Hematopoietic multipotent progenitor cell treated with erythropoietin and hydrocortisone succinate and interleukin-3 and kit ligand, for 17 days (in vitro differentiated cells): ENCODE measurements at regions not wholly inside any gene's neighbourhood (a gene's known extent, or its start where the extent isn't known, plus 50 kb on each side); places are given as distances from the start of the nearest gene placed in this dataset.

Source experiments
- DNase-seq: peaks from one replicate; pipeline ENCODE4 v3.0.0-alpha.2; 2015; ENCODE audit warnings: low spot score

DNA sequence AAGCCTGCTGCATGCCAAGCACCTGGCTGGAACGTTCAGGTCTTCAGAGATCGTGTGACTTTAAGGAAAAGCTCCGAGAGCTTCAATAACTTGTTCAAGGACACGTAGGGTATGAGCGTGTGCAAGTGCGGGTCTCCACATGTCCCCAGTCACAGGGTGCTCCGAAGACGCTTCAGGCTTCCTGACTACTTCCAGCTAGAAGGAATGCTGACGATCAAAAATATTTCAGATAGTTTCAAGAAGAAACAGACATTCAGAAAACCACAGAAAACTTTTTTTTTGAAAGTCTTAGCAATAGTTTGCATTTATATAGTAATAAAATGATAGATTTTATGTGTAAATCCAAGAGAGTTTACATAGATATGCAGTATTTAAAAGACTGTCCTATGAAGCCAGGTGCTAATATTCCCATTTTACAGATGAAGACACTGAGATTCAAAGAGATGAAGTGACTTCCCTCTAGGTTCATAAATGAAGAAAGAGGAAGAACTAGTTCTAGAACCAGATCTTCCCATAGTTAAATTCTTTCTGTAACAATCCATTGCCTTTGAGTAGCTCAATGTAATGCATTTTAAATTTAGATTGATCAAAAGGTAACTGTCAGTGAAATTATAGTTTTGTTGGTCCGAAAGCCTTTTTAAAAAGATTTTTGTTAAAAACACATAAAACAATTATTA lies 247.6 kb downstream of the MYLK4 start:
- DNase-seq, result no peak

DNA sequence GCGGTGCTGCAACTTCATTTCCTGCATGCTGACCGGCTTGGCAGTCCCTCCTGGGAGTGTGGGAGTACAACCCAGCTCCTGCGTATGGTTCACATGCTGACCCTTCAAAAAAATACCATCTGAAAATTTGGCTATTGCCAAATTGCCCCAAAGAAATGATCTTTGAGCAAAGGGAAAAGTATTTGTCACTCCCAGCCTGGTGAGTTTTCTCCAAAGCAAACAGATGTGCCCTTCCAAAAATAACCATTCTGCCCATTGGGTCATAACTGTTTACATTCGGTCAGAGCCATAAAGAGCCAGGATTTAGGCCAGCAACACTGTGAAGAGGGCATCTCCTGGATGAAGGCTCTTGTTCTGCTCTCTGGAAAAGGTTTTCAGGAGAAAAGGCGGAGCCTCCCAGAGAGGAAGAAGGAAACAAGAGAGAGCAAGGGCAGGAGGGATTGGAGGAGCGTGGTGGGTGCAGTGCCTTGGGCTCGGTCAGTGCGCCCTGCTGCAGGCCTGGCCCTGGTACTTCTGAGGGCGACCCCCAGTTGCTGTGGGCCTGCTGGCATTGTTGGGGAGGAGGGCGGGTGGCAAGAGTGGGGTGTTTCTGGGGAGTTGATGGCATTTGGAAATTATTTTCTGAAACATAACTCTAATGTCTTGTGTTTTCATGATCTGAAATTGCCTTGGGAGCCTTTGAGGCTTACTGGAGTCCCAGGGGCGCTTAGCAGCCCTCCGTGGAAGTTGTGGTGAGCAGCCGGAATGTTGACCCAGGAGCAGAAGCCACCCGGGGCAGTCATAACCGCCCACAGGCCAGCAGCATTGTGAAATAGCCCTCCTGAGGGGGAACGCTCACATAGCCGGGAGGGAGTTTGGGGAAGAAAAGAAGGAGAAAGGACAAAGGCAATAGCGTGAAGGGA lies 248.4 kb downstream of the MYLK4 start:
- DNase-seq, result no peak

DNA sequence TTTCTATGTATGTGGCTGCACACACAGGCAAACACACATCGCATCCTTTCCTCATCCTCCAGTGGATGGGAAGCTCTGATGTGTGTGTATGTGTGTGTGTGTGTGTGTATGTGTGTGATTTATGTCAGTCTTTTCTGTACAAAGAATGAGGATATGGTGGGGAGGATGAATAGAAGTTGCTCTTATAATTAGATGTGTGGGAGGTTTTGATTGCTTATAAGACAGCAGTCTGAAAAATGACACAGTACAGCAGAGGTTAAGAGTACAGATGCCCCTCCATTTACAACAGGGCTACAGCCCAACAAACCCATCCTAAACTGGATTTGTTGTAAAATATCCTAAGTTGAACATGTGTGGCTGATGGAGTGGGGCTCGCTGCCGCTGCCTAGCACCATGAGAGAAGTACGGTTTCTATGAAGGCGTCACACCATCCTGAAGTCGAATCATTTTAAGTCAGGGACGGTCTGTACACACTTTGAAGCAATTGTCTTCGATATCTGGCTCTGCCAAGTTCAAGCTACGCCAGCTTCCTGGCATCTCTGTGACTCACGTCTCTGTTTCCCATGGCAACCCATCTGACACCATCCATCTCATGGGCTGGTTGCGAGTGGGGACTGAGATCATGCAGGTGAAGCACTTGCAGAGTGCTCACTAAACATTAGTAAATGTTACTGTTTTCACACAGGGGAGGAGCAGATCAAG lies 252.6 kb downstream of the MYLK4 start:
- DNase-seq, result no peak

DNA sequence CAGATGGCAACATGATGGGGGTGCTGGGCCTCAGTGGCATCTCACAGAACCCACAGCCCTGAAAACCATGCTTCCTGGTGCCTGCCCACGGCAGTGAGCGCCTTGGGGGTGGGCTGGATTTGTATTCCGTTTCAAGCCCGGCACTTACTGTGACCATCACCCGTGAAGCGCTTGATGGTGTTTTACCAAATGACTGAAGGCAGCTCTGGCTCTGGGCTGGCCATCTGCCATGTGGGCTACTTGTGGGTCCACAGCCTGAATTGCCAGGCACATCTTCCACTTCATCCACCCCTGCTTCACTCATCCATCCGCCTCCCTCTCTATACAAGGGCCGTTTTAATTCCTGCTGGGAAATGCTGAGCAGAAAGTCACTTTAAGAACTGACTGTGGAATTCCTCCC lies 250.9 kb upstream of the GMDS start:
- DNase-seq, result no peak

DNA sequence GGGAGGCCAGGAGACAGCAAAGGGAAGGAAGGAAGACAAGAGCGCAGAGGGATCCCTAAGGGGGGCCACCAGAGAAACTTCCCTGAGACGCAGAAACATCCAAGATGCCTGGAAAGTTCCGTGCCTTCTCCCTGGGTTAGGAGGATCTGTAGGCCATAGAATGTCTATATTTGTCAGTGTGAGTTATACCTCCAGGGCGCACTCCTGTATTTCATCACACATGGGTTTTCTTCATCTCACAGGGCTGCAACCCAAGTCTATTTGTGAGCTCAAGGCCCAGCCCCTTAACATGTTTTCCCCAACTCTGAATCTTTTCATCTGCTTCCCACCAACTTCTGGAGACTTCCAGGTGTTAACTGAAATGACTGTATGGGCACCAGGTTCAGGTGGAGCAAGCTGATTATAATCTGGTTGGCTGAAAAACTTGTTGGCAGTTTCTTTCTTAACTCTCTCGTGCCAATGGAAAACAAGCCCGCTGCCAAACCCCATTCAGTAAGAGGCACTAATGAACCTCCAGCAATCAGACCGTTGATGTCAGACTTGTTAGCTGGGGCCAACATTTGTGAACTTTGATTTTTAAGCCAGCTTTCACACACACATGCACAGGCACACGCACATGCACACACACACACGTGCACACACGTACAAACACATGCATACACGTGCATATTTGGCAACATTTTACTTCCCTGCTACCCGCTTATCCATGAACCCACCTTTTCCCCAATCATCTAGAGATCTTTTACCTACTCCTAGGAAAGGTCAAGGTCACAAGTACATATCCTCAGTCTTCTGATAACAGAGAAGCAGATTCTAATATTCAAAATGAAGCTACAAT lies 247.5 kb upstream of the GMDS start:
- no peak for DNase-seq

DNA sequence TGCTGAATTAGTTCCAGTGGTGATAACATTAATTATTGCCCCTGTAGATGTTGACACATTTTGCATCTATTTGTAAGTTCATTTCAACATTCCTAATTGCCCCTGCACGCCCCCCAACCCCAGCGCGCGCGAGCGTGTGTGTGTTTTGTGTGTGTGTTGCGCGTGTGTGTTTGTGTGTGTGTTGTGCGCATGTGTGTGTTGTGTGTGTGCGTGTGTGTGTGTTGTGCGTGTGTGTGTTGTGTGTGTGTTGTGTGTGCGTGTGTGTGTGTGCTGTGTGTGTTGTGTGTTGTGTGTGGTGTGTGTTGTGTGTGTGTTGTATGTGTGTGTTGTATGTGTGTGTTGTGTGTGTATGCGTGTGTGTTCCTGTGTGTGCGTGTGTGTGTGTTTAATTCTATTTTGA lies 245.7 kb upstream of the GMDS start:
- DNase-seq, result no peak

DNA sequence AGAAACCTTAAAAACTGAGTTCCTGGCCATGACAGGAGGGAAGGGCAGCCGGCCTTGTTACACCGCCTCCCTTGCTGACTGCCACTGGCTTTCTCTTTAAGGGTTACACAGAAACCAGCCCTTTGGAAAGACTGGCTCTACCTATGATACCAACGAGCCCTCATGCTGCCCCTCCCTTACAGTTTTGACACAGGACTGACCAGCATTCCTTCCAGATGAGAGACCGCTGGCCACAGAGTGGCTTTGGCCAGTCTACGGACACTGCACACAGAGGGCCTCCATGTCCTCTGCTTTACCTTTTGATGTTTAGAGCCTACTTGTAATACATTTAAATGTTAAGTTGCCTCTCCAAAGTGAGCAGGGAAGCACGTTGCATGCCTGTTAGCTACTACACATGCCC lies 243.2 kb upstream of the GMDS start:
- no peak for DNase-seq

DNA sequence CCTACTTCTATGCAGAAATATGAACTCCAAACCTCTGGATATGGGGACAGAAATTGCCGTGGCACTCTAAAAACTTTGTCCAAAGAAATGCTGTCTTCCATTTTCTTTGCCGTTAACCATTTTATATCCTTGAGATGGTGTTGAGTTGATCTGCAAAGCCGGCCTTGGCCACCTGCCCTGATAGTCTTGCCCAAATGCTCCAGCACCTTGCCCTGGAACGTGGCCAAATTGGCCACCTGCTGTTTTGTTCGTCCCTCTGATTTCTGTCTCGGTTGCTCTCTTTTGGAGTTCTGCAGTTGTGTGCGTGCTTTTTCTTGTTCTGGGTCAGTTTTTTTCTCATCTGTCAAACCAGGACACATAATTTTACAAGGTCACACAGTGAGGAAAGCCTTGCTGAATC lies 239.7 kb upstream of the GMDS start:
- DNase-seq, result no peak

DNA sequence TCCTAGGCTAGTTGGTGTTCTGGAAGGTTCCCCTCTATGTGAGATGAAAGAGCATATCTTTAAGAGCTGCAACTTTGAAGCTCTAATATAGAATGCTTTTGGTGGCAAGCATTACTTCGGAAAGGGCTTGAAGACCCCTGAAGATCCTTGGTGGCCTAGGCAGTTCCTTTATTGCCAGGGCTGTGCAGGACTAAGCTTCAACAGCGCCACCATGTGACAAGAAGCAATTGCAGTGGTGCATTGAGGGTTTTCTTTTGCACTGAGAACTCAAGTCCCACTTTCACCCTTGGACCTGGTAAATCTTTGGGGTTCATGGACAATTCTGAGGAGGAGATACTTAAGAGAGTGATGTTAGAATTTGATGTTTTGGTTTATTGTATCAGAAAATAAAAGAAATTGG lies 237.4 kb upstream of the GMDS start:
- no peak for DNase-seq

DNA sequence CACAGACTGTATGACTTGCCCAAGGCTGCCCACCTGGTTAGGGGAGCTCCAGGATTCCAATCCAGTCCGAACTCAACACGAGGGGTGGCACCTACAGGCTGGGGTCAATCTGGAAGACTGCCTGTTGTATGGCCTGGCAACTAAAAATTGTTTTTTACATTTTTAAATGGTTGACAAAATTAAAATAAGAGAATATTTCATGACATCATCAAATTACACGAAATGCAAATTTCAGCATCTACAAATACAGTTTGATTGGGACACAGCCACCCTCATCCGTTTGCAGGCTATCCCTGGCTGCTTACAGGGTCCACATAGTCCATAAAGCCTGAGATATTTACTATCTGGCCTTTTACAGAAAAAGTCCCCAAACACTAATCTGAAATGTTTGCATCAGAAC lies 235.9 kb upstream of the GMDS start:
- DNase-seq, result no peak

DNA sequence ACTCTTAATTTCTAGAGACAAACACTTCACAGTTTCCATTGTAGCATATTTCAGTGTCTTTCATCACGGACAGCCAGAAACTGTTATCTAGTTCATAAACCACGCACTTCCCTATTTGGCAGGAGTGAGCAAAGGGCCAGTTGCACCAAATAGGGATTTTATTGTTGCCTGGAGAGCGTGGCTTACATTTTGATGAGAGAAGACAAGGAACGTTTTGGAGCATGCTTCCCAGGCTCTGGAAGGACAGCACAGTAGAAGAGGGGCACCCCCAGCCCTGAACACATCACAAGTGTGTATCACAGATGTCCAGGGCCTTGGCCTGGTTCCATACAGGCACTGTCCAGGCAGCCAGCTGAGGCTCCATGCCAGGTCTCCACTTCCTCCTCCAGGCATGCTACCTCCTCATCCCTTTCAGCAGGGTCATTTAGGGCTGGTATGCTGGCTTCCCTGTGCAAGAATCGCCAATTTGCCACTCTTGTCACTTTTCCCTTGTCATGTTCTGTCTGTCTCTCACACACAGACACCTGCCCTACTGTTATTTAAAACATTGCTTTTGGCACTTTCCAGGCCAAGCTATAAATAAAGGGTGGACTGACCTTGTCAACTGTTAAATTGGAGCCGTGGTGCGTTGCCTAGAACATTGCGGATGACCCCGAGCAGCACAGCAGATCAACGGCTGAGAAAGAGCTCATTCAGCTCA lies 235.0 kb upstream of the GMDS start:
- DNase-seq, result no peak

DNA sequence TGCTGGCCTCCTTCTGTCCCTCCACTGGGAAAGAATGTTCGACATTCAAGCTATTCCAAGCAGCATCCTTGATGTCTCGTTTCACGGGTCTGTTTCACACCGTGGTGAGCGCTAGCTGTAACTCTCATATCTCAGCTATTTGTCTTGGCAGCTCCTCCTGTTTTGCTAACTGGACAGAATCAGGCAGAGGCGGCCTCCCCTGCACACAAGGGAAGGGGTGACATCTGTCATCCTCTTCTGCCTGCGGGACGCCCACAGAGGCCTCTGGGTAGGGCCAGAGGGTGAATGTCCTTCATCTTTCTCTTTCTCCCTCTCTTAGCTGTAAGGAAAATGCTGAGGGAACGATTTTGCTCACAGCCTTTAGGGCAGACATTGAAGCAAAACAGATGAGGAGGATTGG lies 232.8 kb upstream of the GMDS start:
- no peak for DNase-seq

DNA sequence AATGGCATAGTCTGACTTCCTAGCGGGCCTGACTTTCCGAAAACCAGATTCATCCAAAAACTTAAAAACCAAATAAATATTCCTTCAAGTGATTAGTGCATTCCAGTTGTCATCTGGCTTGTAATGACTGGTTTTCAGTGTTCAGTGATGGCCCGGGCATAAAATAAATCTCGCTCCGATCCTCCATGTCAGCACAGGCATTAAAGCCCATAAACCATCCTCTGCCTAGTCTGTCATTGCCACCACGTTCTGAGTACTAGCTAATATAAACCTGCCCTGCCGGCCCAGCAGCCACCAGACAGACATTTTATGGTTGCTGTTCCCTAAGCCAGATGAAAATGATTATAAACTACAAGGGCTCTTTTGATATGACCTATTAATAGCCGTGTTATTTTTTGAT lies 232.3 kb upstream of the GMDS start:
- no peak for DNase-seq

DNA sequence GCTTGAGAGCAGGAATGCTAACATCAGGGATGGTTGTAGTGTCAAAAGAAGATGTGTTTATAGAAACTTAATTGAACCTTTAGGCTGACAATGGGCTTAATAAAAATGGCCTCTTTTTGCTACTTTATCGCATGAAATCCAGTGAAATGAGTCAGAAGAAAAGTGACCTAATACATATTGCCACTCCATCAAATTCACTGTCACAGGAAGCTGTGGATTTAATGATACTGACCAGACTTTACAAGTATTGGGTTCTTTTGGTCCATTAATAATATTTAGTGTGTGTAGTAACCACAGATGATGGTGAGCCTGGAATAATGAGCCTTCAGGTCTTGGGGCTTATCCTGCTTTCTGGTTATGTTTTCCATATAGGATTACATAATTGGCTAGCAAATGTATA lies 231.8 kb upstream of the GMDS start:
- no peak for DNase-seq

DNA sequence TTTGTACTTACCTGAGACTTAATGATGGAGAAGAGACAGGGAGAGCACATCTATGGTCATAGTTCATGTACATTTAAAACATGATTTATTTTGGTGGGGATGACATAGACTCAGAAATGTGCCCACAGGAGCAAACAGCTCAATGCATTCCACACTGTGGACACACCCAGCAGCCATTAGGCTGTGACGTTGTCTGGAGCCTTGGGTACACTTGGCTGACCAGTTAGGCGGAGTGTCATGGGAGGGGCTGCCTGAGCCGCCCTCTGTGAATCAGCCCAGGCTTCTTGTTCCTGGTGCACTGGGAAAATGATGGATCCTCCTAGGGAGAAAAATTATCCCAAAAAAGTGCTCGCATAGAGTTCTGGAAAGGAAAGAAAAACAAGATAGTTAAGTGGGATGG lies 231.0 kb upstream of the GMDS start:
- no peak for DNase-seq

DNA sequence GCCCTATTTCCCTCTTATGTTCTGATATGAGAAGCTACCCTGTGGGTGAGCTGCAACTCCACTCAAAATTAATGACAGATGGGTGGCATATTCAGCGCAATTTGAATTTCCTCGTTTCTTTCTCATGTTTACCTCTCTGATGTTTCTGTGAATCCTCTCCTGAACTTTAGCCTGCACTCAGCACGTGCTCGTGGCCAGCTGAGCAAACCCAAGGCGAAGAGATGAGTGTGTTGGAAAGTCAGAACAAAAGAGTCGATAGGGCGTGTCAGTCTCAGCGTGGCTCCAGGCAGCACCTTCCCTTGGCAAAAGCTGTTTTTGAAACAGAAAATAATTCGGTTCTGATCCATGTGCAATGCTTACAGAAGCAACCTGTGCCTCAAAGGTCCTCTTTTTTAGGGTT lies 226.1 kb upstream of the GMDS start:
- no peak for DNase-seq

DNA sequence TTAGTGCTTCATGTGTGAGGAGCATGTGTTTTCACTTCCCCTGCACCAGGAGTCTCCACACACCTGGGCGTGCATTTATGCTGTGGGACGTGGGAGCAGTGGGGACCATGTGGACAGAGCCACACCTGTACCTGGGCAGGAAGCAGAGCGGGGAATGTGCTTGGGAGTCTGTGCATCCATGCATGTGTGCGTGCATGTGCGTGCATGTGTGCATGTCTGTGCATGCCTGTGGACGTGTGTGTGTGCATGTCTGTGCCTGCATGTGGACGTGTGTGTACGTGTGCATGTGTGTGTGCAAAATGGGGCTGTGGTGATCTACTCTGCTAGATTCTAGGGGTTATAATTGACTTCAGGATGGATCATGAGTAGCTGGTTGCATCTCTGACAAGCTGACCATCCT lies 224.0 kb upstream of the GMDS start:
- no peak for DNase-seq

DNA sequence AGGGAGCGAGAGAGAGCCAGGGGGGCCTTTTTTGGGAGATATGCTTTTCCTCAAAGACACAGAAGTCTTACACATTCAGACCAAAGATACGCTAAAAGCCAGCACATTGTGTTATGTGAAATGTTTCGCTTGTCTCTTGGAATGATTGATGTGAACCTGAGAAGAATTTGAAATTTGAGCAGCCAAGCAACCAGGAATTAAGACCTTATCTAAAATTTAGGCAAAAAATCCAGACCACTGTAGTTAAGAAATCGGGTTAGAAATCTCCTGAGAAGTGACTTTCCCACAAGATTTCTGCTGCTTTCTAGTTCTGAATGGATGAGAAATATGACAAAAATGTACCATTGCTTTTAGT lies 223.2 kb upstream of the GMDS start:
- no peak for DNase-seq

DNA sequence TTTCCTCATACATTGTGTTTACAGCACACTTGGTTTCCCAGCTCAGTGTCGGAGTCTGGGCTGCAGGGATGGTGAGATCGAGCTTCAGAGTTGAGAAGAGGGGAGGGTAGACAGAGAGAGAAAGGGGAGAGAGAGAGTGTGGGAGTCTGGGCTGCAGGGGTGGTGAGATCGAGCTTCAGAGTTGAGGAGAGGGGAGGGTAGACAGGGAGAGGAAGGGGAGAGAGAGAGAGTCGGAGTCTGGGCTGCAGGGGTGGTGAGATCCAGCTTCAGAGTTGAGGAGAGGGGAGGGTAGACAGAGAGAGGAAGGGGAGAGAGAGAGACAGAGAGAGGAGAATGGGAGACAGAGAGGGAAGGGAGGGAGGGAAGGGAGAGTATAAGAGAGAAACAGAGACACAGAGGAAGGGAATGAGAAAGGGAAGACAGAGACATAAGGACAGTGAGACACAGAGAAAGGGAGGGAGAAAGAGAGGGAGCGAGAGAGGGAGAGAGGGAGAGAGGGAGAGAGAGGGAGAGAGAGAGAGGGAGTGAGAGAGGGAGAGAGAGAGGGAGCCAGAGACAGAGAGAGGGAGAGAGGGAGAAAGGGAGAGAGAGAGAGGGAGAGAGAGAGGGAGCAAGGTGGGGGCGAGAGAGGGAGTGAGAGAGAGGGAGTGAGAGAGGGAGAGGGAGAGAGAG lies 222.7 kb upstream of the GMDS start:
- DNase-seq, result no peak

DNA sequence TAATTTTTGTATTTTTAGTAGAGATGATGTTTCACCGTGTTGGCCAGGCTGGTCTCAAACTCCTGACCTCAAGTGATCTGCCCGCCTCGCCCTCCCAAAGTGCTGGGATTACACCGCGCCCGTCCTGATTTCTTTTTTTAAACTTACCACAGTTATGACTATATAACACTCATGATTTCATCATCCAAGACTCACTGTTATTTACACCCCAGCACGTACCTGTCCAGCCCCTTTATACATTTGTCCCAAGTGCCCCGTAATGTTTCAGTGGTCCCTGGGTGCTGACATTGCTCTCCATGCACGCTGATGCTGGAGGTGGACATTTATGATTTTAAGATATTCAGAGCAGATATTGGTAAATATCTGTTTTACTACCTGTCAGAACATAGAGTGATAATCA lies 219.9 kb upstream of the GMDS start:
- DNase-seq, result no peak

DNA sequence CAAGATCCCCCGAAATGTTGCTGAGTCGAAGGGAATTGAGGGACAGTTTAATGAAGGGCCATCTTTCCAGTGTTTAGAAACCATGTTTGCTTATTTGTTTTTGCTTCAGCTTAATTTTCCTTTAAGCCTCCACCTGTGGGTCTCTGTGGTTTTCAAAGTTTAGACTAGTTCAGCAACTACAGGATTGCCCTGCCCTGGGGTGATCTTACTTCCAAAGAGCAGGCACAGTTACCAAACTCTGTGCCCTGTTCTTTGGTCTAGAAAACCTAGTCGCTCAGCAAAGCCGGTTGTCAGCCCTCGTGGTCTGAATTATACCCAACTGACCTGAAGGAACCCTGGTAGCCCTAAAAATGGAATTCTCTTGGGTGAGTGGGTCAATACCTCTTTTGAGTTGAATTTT lies 219.2 kb upstream of the GMDS start:
- no peak for DNase-seq
